HG03521 (cell line): ENCODE measurements at regions not wholly inside any gene's neighbourhood (a gene's known extent, or its start where the extent isn't known, plus 50 kb on each side); places are given as distances from the start of the nearest gene placed in this dataset.

Experiments used
- ATAC-seq: cut with Tn5 transposase; IDR thresholded peaks from one replicate; pipeline ENCODE4 v1.9.1; 2021; ENCODE audit warnings: mild to moderate bottlenecking, moderate library complexity; ENCODE audit not compliant: unreplicated experiment

GRCh38 chr20:6439737-6440442 lies 317.1 kb upstream of the FERMT1 start:
- ATAC-seq, result no peak

- no peak for ATAC-seq
Observed at GRCh38 chr20:6434131-6434530, 311.3 kb upstream of the FERMT1 start.

GRCh38 chr20:6430381-6430780 lies 307.6 kb upstream of the FERMT1 start:
- no peak for ATAC-seq

GRCh38 chr20:6426287-6426891 lies 303.6 kb upstream of the FERMT1 start:
- no peak for ATAC-seq

- ATAC-seq, result no peak
Observed at GRCh38 chr20:6421321-6422248, 298.8 kb upstream of the FERMT1 start.

GRCh38 chr20:6420336-6420735 lies 297.5 kb upstream of the FERMT1 start:
- no peak for ATAC-seq

GRCh38 chr20:6418732-6419131 lies 295.9 kb upstream of the FERMT1 start:
- no peak for ATAC-seq

- no peak for ATAC-seq
Observed at GRCh38 chr20:6416371-6416770, 293.5 kb upstream of the FERMT1 start.

- no peak for ATAC-seq
Observed at GRCh38 chr20:6411651-6412050, 288.8 kb upstream of the FERMT1 start.

GRCh38 chr20:6410721-6411120 lies 287.9 kb upstream of the FERMT1 start:
- no peak for ATAC-seq

- ATAC-seq, result no peak
Observed at GRCh38 chr20:6407163-6407562, 284.3 kb upstream of the FERMT1 start.

- ATAC-seq, result no peak
Observed at GRCh38 chr20:6401893-6402557, 279.2 kb upstream of the FERMT1 start.

GRCh38 chr20:6397115-6397514 lies 274.3 kb upstream of the FERMT1 start:
- ATAC-seq, result no peak

GRCh38 chr20:6395695-6396094 lies 272.9 kb upstream of the FERMT1 start:
- no peak for ATAC-seq

GRCh38 chr20:6388671-6389197 lies 265.9 kb upstream of the FERMT1 start:
- ATAC-seq, result no peak

- ATAC-seq, result no peak
Observed at GRCh38 chr20:6384956-6385486, 262.2 kb upstream of the FERMT1 start.

GRCh38 chr20:6384380-6384779 lies 261.6 kb upstream of the FERMT1 start:
- no peak for ATAC-seq

GRCh38 chr20:6381887-6382286 lies 259.1 kb upstream of the FERMT1 start:
- no peak for ATAC-seq

GRCh38 chr20:6362245-6362644 lies 239.4 kb upstream of the FERMT1 start:
- ATAC-seq, result no peak

- no peak for ATAC-seq
Observed at GRCh38 chr20:6360766-6361165, 237.9 kb upstream of the FERMT1 start.
